ENCODE measurements at regions not wholly inside any gene's neighbourhood (a gene's known extent, or its start where the extent isn't known, plus 50 kb on each side); places are given as distances from the start of the nearest gene placed in this dataset.

DNA sequence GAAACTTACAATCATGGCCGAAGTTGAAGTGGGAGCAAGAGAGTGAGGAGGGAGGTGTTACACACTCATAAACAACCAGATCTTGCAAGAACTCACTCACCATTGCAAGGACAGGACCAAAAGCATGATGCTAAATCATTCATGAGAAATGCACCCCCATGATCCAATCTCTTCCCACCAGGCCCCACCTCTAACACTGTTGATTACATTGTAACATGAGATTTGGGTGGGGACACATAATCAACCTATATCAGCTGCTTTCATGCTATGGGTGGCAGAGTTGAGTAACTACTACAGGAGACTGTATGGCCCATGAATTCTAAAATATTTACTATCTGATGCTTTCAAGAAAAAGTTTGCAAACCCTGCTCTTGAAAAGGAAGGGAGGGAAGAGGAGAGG lies 155.1 kb downstream of the DEFB131A start:
- no peaks in the 10 kb centered on the region for H3K36me3 ChIP-seq (ENCODE audit: control insufficient read depth in 2 of 2, extremely low read depth in 1 of 2, insufficient read depth in 2 of 2, low read length in 2 of 2)
- intact Hi-C loops (cut with micrococcal nuclease): no loop called here
- H3K4me3 ChIP-seq (replicated peaks in 1 of 3; ENCODE audit: insufficient read depth in 1 of 3, low read depth in 1 of 3, low read length in 3 of 3): no peak overlapping the region
- TF ChIP-seq GATA2 (IDR thresholded peaks at IDR 0.05; ENCODE audit: insufficient read depth, insufficient read length, low read depth, low read length) (no peak), POLR2A (IDR thresholded peaks at IDR 0.05; ENCODE audit: low read depth, low read length) (no peak), POLR2AphosphoS5 (IDR thresholded peaks at IDR 0.05; ENCODE audit: insufficient read depth, low read depth, low read length) (no peak), MYC (IDR thresholded peaks at IDR 0.05; ENCODE audit: low read depth, low read length) (no peak), EZH2 (IDR thresholded peaks at IDR 0.05; ENCODE audit: borderline replicate concordance, low read depth, low read length, severe bottlenecking) (no peak), FOS (IDR thresholded peaks at IDR 0.05; ENCODE audit: borderline replicate concordance, insufficient read depth, low read length) (no peak), JUN (IDR thresholded peaks at IDR 0.05; ENCODE audit: borderline replicate concordance, insufficient read depth, insufficient read length, low read depth) (no peak)
- TF ChIP-seq, protein P1, sequence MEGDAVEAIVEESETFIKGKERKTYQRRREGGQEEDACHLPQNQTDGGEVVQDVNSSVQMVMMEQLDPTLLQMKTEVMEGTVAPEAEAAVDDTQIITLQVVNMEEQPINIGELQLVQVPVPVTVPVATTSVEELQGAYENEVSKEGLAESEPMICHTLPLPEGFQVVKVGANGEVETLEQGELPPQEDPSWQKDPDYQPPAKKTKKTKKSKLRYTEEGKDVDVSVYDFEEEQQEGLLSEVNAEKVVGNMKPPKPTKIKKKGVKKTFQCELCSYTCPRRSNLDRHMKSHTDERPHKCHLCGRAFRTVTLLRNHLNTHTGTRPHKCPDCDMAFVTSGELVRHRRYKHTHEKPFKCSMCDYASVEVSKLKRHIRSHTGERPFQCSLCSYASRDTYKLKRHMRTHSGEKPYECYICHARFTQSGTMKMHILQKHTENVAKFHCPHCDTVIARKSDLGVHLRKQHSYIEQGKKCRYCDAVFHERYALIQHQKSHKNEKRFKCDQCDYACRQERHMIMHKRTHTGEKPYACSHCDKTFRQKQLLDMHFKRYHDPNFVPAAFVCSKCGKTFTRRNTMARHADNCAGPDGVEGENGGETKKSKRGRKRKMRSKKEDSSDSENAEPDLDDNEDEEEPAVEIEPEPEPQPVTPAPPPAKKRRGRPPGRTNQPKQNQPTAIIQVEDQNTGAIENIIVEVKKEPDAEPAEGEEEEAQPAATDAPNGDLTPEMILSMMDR (IDR thresholded peaks at IDR 0.05; ENCODE audit: extremely low read depth in 1 of 2, insufficient read depth in 1 of 2, low read depth in 1 of 2, low read length in 2 of 2): no peak
- TF ChIP-seq, protein P2, sequence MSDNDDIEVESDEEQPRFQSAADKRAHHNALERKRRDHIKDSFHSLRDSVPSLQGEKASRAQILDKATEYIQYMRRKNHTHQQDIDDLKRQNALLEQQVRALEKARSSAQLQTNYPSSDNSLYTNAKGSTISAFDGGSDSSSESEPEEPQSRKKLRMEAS (IDR thresholded peaks at IDR 0.05; ENCODE audit: insufficient read depth, insufficient read length): no peak
- FAIRE-seq (no peak), DNase-seq (ENCODE audit: low read depth, low spot score) (no peak)
- ChIA-PET CTCF (no interaction called here), POLR2A (no interaction called here)
- no peaks in the 10 kb centered on the region for H3K4me1 ChIP-seq (ENCODE audit: control insufficient read depth, extremely low read depth, insufficient read depth, low read length)
- no peak overlapping the region for H3K9ac ChIP-seq (replicated peaks; ENCODE audit: extremely low read depth, insufficient read depth, low read length)
- no peaks in the 10 kb centered on the region for H4K20me1 ChIP-seq (replicated peaks; ENCODE audit: control insufficient read depth, extremely low read depth, insufficient read depth, low read length)
- H3K9me3 ChIP-seq (replicated peaks; ENCODE audit: control insufficient read depth, insufficient read depth, low read length): no peaks in the 10 kb centered on the region
- no TSS peak for BruUV-seq (replicated peaks)
- no peak overlapping the region for H2AFZ ChIP-seq (ENCODE audit: low read depth, low read length)
- H3K27ac ChIP-seq (ENCODE audit: insufficient read depth, low read depth, low read length): no peak overlapping the region
- H3K4me2 ChIP-seq (ENCODE audit: insufficient read depth, low read length): no peak overlapping the region
- dilution Hi-C loops (cut with MboI; ENCODE audit: extremely low pct_ligation_motif_present, low sequenced_read_pairs): no loop called here
- no peaks in the 10 kb centered on the region for H3K9me1 ChIP-seq (replicated peaks; ENCODE audit: control insufficient read depth, extremely low read depth, insufficient read depth, low read length)
- no peaks in the 10 kb centered on the region for H3K79me2 ChIP-seq (ENCODE audit: control insufficient read depth, insufficient read depth, low read length)
- no peaks in the 10 kb centered on the region for H3K27me3 ChIP-seq (ENCODE audit: control insufficient read depth in 2 of 2, insufficient read depth in 2 of 2, low read length in 2 of 2)

Data from endothelial cell of umbilical vein (primary cell).